KMS-11 (cell line): ENCODE measurements at regions not wholly inside any gene's neighbourhood (a gene's known extent, or its start where the extent isn't known, plus 50 kb on each side); places are given as distances from the start of the nearest gene placed in this dataset.

Experiments used
- H2AFZ ChIP-seq: fragments of 200-600 bp; sonication (generic); 2 replicates; pipeline ENCODE4 v1.6.1; 2016; ENCODE audit warnings: antibody characterized with exemption, mixed run types, low read depth
- H3K27ac ChIP-seq: fragments of 200-600 bp; sonication (generic); 2 replicates; pipeline ENCODE4 v1.6.1; 2016; ENCODE audit warnings: mild to moderate bottlenecking, mixed run types
- H3K27me3 ChIP-seq: fragments of 200-600 bp; sonication (generic); 2 replicates; pipeline ENCODE4 v1.6.1; 2017; ENCODE audit warnings: mild to moderate bottlenecking, low read depth, mixed run types, moderate library complexity; ENCODE audit not compliant: insufficient read depth
- H3K36me3 ChIP-seq: fragments of 200-600 bp; sonication (generic); 2 replicates; pipeline ENCODE4 v1.6.1; 2017; ENCODE audit warnings: mild to moderate bottlenecking, mixed run types; ENCODE audit not compliant: insufficient read depth
- H3K4me1 ChIP-seq: fragments of 200-600 bp; sonication (generic); 2 replicates; pipeline ENCODE4 v1.6.1; 2016; ENCODE audit warnings: mild to moderate bottlenecking, low read depth, mixed run types; ENCODE audit not compliant: poor library complexity, severe bottlenecking
- H3K4me2 ChIP-seq: fragments of 200-600 bp; sonication (generic); 2 replicates; pipeline ENCODE4 v1.7.0; 2016; ENCODE audit warnings: mild to moderate bottlenecking, mixed run types
- H3K4me3 ChIP-seq: fragments of 200-600 bp; sonication (generic); IDR thresholded peaks from 2 replicates; pipeline ENCODE4 v1.6.1; 2017; ENCODE audit warnings: low read depth, low read length, mixed read lengths; ENCODE audit not compliant: insufficient read depth
- H3K79me2 ChIP-seq: fragments of 200-600 bp; sonication (generic); 2 replicates; pipeline ENCODE4 v1.6.1; 2016; ENCODE audit warnings: low read depth, mixed run types; ENCODE audit not compliant: insufficient read depth
- H3K9ac ChIP-seq: fragments of 200-600 bp; sonication (generic); 2 replicates; pipeline ENCODE4 v1.6.1; 2016; ENCODE audit warnings: mild to moderate bottlenecking, mixed run types
- H4K20me1 ChIP-seq: fragments of 200-600 bp; sonication (generic); 2 replicates; pipeline ENCODE4 v1.6.1; 2016; ENCODE audit warnings: mild to moderate bottlenecking, mixed run types; ENCODE audit not compliant: insufficient read depth
- CTCF ChIP-seq: fragments of 200-600 bp; sonication (generic); conservative IDR thresholded peaks from 2 replicates; pipeline ENCODE4 v1.6.1; 2017; ENCODE audit warnings: low read depth, mild to moderate bottlenecking, antibody characterized with exemption, low read length, moderate library complexity, mixed read lengths

DNA sequence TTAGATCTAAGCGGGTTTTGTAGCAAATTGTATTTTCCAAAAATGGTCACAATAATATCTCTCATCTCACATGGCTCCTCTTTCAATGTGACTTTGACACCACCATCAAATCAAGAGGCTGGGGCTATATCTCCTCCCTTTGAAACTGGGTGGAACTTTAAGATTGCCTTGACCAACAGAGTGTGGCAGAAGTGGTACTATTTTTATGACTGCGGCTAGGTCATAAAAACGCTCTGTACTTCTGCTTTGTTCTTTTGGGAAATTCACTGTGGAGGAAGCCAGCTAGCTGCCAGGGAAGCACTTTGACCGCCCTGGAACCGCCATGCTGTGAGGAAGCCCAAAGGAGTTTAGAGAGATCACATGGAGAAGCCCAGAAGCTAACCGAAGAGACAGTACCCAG, 50.7 kb upstream of the ACOT11 start:
- H3K4me2 ChIP-seq, result no peak overlapping the region
- no peaks in the 10 kb centered on the region for H3K27me3 ChIP-seq
- H3K27ac ChIP-seq, result no peak overlapping the region
- TF ChIP-seq CTCF, result no peak
- H3K9ac ChIP-seq, result no peak overlapping the region
- no peak overlapping the region for H3K4me3 ChIP-seq
- peaks cover 15% of the 10 kb centered on the region for H3K4me1 ChIP-seq
- no peaks in the 10 kb centered on the region for H4K20me1 ChIP-seq
- no peak overlapping the region for H2AFZ ChIP-seq
- H3K36me3 ChIP-seq, result no peaks in the 10 kb centered on the region
- H3K79me2 ChIP-seq, result no peaks in the 10 kb centered on the region

DNA sequence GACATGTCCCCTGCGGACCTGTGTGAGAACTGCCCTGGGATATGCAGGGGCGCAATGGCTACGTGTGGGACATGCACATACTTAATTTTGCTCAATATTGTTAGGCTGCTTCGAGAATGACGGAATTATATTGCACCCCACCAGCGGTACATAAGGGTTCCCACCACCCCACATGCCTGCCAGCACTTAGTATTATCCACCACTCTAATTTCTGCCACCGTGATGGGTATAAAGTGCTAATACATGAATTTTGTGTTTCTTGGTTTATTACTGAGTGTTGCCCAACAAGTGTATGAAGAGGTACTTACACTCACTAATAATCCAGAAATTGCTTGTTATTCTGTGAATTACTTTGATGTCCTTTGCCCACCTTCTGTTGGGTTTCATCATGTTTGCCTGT, 52.1 kb upstream of the ACOT11 start:
- Histone ChIP-seq H3K27ac (no peak overlapping the region), H3K36me3 (no peaks in the 10 kb centered on the region), H3K4me1 (peaks cover under 1% of the 10 kb centered on the region), H3K27me3 (no peaks in the 10 kb centered on the region), H3K4me3 (no peak overlapping the region), H3K9ac (no peak overlapping the region), H3K79me2 (no peaks in the 10 kb centered on the region), H4K20me1 (no peaks in the 10 kb centered on the region), H2AFZ (no peak overlapping the region), H3K4me2 (no peak overlapping the region)
- no peak for TF ChIP-seq CTCF

GRCh38 chr1:54493608-54494007, 54.4 kb upstream of the ACOT11 start:
- no peaks in the 10 kb centered on the region for H3K27me3 ChIP-seq
- H3K27ac ChIP-seq, result no peak overlapping the region
- H3K4me3 ChIP-seq, result no peak overlapping the region
- H3K9ac ChIP-seq, result no peak overlapping the region
- no peaks in the 10 kb centered on the region for H3K79me2 ChIP-seq
- no peak overlapping the region for H2AFZ ChIP-seq
- peaks cover 5% of the 10 kb centered on the region for H3K4me1 ChIP-seq
- no peaks in the 10 kb centered on the region for H4K20me1 ChIP-seq
- no peak for TF ChIP-seq CTCF
- no peak overlapping the region for H3K4me2 ChIP-seq
- no peaks in the 10 kb centered on the region for H3K36me3 ChIP-seq

GRCh38 chr1:54490361-54491248, 57.4 kb upstream of the ACOT11 start:
- no peak overlapping the region for H3K4me3 ChIP-seq
- no peak overlapping the region for H2AFZ ChIP-seq
- H3K27ac ChIP-seq, result no peak overlapping the region

More at GRCh38 chr1:54490361-54491248, 57.4 kb upstream of the ACOT11 start:
- Histone ChIP-seq H3K27me3 (no peaks in the 10 kb centered on the region), H3K4me2 (no peak overlapping the region), H3K9ac (no peak overlapping the region), H3K36me3 (no peaks in the 10 kb centered on the region), H4K20me1 (no peaks in the 10 kb centered on the region), H3K4me1 (peaks cover 14% of the 10 kb centered on the region), H3K79me2 (no peaks in the 10 kb centered on the region)
- no peak for TF ChIP-seq CTCF
